ENCODE measurements at regions not wholly inside any gene's neighbourhood (a gene's known extent, or its start where the extent isn't known, plus 50 kb on each side); places are given as distances from the start of the nearest gene placed in this dataset.
"Not testable (repeated sequence)": the region's sequence is repeated elsewhere in the genome, so short reads cannot be mapped to it uniquely, and the experiment has no call there.

DNA sequence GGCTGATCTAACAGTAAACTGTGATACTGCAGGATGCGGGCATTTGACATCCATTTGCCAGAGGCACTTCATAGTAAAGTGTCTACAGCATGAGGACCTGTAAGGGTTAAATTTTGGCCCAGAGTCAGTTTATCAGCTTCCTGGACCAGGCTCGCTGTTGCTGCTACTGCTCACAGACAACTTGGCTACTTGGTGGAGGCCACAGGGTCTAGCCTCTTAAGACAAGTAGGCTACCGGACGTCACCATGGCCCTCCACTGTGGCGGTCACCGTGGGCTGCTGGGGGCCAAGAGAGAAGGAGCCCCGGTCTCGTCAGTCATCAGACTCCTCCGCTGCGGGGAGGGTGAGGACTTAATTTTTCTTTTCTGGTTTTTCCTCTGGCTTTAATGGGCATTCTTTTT lies 117.3 kb upstream of the PZP start:
- Histone ChIP-seq H3K4me3 (ENCODE audit: low read depth, low read length) (no peak overlapping the region), H3K36me3 (no peaks in the 10 kb centered on the region), H3K9me3 (no peaks in the 10 kb centered on the region), H3K27me3 (peaks cover 5% of the 10 kb centered on the region; the same call in 1 of the 2 replicates), H3K4me1 (no peaks in the 10 kb centered on the region)
- TF ChIP-seq, protein P1, sequence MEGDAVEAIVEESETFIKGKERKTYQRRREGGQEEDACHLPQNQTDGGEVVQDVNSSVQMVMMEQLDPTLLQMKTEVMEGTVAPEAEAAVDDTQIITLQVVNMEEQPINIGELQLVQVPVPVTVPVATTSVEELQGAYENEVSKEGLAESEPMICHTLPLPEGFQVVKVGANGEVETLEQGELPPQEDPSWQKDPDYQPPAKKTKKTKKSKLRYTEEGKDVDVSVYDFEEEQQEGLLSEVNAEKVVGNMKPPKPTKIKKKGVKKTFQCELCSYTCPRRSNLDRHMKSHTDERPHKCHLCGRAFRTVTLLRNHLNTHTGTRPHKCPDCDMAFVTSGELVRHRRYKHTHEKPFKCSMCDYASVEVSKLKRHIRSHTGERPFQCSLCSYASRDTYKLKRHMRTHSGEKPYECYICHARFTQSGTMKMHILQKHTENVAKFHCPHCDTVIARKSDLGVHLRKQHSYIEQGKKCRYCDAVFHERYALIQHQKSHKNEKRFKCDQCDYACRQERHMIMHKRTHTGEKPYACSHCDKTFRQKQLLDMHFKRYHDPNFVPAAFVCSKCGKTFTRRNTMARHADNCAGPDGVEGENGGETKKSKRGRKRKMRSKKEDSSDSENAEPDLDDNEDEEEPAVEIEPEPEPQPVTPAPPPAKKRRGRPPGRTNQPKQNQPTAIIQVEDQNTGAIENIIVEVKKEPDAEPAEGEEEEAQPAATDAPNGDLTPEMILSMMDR (IDR thresholded peaks at IDR 0.05; ENCODE audit: low read depth, low read length): no peak
- DNase-seq: no peak

DNA sequence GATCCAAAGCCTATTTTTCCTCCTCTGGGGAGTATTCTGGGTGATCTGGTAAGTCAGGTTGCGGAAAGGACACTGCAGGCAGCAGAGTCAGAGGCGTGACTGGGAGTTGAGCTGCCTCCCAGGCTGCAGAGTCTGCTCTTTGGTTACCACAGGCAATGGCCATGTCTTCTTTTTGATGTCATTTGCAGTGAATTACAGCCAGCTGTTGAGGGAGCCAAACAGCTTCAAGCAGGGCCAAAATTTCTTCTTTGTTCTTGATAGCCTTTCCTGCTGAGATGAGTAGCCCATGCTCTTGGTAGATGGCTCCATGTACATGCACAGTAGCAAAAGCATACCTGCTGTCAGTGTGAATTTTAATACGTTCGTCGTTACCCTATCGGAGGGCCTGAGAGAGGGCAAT lies 116.6 kb upstream of the PZP start:
- no peak for DNase-seq
- Histone ChIP-seq H3K27me3 (peaks cover 5% of the 10 kb centered on the region; the same call in 1 of the 2 replicates), H3K9me3 (no peaks in the 10 kb centered on the region), H3K4me3 (ENCODE audit: low read depth, low read length) (no peak overlapping the region), H3K4me1 (no peaks in the 10 kb centered on the region), H3K36me3 (no peaks in the 10 kb centered on the region)
- TF ChIP-seq, protein P1 (IDR thresholded peaks at IDR 0.05; ENCODE audit: low read depth, low read length): no peak

DNA sequence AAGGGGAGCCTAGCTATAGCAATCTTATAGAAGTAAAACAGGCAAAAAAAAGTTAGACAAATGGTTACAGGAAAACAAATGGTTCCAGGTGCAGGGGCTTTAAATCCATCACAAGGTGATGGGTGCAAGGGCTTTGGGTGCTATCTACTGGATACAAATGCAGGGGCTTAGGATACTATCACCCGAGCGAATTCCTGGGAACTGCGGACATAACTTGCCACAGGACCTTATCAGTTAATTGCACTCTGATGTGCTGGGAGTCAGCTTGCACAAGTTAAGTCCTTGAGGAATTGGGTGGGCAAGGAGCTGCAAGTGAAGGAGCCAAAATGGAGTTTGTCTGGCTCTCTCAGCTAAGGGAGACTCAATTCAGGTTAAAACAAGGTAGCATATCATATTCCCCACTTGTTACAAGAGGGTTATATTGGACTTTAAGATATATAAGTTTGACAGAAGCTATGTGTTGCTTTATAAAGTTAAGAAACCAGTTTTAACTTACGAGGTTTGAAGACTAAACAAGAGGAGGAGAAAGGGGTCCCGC lies 115.0 kb upstream of the PZP start:
- TF ChIP-seq, protein P1 (IDR thresholded peaks at IDR 0.05; ENCODE audit: low read depth, low read length): no peak
- H3K4me3 ChIP-seq (ENCODE audit: low read depth, low read length): no peak overlapping the region
- H3K4me1 ChIP-seq: no peaks in the 10 kb centered on the region
- no peaks in the 10 kb centered on the region for H3K36me3 ChIP-seq
- no peak for DNase-seq
- H3K27me3 ChIP-seq: peaks cover 5% of the 10 kb centered on the region; the same call in 1 of the 2 replicates
- H3K9me3 ChIP-seq: no peaks in the 10 kb centered on the region

DNA sequence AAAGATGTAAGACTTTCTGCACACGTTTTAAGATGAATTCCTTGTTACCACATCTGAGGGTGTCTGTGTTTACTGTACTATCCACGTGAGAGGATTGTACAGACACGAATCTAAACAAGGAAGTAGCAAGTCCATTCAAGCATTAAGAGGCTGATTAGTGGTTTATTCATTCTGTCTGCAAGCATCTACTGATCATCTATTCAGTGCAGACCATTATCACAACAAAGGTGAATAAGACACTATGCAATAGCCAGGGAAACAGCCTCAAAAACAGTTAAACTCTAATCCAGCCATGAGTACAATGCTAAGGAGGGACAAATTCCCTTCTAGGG lies 111.6 kb upstream of the PZP start:
- Histone ChIP-seq H3K36me3 (no peaks in the 10 kb centered on the region), H3K4me1 (no peaks in the 10 kb centered on the region), H3K27me3 (peaks cover 5% of the 10 kb centered on the region; the same call in 1 of the 2 replicates), H3K9me3 (no peaks in the 10 kb centered on the region), H3K4me3 (ENCODE audit: low read depth, low read length) (no peak overlapping the region)
- DNase-seq: no peak
- TF ChIP-seq, protein P1 (IDR thresholded peaks at IDR 0.05; ENCODE audit: low read depth, low read length): no peak

DNA sequence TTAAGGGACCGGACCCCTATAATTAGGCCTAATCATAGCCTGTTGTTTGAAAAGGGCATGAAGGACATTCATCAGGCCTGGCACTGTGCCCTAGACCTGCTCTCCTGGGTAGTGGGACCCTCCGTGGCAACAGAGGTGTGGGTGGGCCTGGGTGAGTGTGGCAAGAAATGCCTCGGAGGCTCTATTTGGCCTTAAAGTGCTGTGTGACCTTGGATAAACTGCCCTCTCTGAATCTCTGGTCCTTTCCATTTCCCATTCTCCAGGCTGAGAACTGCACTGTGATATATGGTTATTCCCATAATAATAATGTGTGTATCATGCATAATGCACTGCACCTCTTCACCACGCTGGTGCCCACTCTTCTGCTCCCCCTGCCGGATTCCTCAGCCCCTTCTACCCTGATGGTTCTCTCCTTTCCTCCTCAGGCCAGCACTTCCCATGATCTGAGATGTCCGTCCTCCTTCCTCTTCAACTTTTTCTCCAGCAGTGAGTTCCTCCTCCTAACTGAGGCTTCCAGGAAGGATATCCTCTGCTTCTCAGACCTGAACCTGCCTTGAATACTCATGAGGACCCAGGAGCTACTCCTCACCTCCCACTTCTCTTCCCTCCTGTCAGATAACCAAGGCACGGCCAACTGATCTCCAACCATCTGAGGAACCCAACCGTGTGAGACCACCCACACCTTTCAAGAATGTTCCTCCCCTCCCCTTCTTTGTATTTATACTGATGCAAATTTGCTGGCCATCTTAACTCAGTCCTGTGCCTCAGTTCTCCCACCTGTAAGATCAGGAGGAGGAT lies 111.0 kb upstream of the PZP start:
- Histone ChIP-seq H3K9me3 (no peaks in the 10 kb centered on the region), H3K36me3 (no peaks in the 10 kb centered on the region), H3K27me3 (peaks cover 5% of the 10 kb centered on the region; the same call in 1 of the 2 replicates), H3K4me1 (no peaks in the 10 kb centered on the region), H3K4me3 (ENCODE audit: low read depth, low read length) (no peak overlapping the region)
- no peak for DNase-seq
- TF ChIP-seq, protein P1 (IDR thresholded peaks at IDR 0.05; ENCODE audit: low read depth, low read length): no peak; the same call in 1 of the 2 replicates

DNA sequence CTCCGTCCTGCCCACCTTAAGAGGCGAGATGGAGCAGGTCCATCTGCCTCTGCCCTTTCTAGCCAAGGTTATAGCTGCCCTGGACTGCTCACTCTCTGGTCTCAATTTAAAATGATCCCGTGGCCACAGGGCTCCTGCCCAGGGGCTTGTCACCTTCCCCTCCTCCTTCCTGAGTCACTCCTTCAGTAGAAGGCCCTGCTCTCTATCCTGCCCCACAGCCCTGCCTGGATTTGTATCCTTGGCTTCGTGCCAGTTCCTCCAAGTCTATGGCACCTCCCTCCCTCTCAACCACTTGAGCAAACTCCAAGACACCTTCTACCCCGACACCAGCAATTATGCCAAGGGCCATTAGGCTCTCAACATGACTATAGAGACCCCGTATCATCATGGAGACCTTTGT lies 105.3 kb upstream of the PZP start:
- not testable (repeated sequence) for H3K4me1 ChIP-seq; H3K27me3 ChIP-seq; DNase-seq; H3K9me3 ChIP-seq; H3K36me3 ChIP-seq; H3K4me3 ChIP-seq (ENCODE audit: low read depth, low read length)

DNA sequence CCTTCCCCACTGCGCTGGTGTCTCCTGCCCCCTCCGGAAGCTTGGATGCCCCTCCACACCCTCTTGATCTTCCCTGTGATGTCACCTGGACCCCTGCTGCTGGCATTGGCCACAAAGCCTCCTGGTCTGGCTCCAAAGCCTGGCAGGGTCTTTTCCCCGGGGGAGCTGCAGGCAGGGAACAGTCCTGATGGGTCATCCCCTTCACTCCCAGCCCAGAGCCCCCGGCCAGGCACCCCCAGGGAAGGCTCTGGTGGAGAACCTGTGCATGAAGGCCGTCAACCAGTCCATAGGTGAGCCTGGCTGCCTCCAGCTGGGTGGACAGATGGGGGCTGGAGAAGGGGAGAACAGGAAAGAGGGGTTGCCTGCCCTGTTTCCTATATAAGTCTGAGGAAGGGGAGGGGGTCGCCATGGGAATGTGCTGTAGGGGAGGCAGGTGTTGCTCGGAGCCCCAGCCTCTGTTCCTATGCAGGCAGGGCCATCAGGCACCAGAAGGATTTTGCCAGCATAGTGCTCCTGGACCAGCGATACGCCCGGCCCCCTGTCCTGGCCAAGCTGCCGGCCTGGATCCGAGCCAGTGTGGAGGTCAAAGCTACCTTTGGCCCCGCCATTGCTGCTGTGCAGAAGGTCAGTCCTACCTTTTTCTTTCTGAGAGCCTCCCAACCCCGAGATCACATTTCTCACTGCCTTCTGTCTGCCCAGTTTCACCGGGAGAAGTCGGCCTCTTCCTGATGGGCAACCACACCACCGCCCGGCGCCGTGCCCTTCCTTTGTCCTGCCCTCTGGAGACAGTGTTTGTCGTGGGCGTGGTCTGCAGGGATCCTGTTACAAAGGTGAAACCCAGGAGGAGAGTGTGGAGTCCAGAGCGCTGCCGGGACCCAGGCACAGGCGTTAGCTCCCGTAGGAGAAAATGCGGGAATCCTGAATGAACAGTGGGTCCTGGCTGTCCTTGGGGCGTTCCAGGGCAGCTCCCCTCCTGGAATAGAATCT lies 104.5 kb upstream of the PZP start:
- H3K27me3 ChIP-seq; H3K36me3 ChIP-seq; DNase-seq; H3K4me3 ChIP-seq (ENCODE audit: low read depth, low read length); H3K4me1 ChIP-seq; H3K9me3 ChIP-seq: not testable (repeated sequence)

DNA sequence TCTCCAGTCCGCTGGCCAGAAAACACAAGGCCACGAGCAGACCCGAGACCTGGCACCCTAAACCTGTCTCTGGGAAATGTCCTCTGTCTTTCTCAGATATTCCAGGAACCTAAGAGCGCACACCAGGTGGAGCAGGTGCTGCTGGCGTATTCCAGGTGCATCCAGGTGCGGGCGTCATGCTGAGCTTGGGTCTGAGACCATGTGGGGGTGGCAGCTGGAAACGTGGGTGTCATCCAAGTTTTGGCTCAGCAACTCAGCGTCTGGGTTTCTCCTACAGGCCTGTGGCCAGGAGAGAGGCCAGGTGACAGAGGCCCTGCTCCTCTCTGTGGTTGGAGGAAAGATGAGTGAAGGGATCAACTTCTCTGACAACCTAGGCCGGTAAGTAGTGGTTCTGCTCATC lies 103.3 kb upstream of the PZP start:
- not testable (repeated sequence) for H3K4me1 ChIP-seq; DNase-seq; H3K9me3 ChIP-seq; H3K27me3 ChIP-seq; H3K4me3 ChIP-seq (ENCODE audit: low read depth, low read length); H3K36me3 ChIP-seq

DNA sequence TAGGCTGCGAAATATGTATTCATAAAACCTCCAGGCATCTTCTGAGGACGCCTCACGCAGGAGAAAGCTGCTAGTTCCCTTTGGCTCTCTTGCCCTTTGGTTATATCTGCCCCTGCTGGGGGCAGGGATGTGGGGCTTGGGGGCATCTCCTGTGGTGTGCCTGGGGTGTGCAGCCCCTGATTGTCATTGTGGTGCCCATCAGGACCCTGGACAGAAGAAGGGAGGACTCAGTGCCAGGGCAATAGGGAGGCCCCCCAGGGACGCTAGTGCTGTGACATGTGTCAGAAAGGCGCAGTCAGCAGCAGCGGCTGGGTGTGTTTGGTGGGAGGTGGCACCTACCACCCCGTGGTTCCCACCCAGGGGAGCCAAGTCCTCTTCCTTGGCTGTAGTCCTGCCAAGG lies 102.5 kb upstream of the PZP start:
- H3K36me3 ChIP-seq; DNase-seq; H3K27me3 ChIP-seq; H3K9me3 ChIP-seq; H3K4me1 ChIP-seq; H3K4me3 ChIP-seq (ENCODE audit: low read depth, low read length): not testable (repeated sequence)

All from BE2C (cell line).